ENCODE measurements at regions not wholly inside any gene's neighbourhood (a gene's known extent, or its start where the extent isn't known, plus 50 kb on each side); places are given as distances from the start of the nearest gene placed in this dataset.
"Not testable (repeated sequence)": the region's sequence is repeated elsewhere in the genome, so short reads cannot be mapped to it uniquely, and the experiment has no call there.

GRCh38 chrY:26167332-26167731 is 545.4 kb downstream of the CDY1 start:
- H3K4me1 Mint-ChIP-seq, H3K27ac Mint-ChIP-seq, H3K9me3 Mint-ChIP-seq, H3K36me3 Mint-ChIP-seq, H3K27me3 Mint-ChIP-seq, ATAC-seq, H3K4me3 Mint-ChIP-seq: not testable (repeated sequence)

- not testable (repeated sequence) for H3K27me3 Mint-ChIP-seq, H3K36me3 Mint-ChIP-seq, ATAC-seq, H3K27ac Mint-ChIP-seq, H3K4me3 Mint-ChIP-seq, H3K4me1 Mint-ChIP-seq, H3K9me3 Mint-ChIP-seq
Measured at GRCh38 chrY:26179326-26179725, 557.4 kb downstream of the CDY1 start.

GRCh38 chrY:26224974-26225373 is 603.1 kb downstream of the CDY1 start:
- H3K36me3 Mint-ChIP-seq, H3K27me3 Mint-ChIP-seq, ATAC-seq, H3K4me3 Mint-ChIP-seq, H3K4me1 Mint-ChIP-seq, H3K9me3 Mint-ChIP-seq, H3K27ac Mint-ChIP-seq: not testable (repeated sequence)

GRCh38 chrY:26225468-26225867 is 603.6 kb downstream of the CDY1 start:
- not testable (repeated sequence) for H3K27ac Mint-ChIP-seq, ATAC-seq, H3K36me3 Mint-ChIP-seq, H3K4me1 Mint-ChIP-seq, H3K27me3 Mint-ChIP-seq, H3K9me3 Mint-ChIP-seq, H3K4me3 Mint-ChIP-seq

GRCh38 chrY:26240944-26241343 is 619.0 kb downstream of the CDY1 start:
- H3K4me3 Mint-ChIP-seq, H3K36me3 Mint-ChIP-seq: not testable (repeated sequence)

GRCh38 chrY:26254262-26254661 is 632.3 kb downstream of the CDY1 start:
- not testable (repeated sequence) for H3K9me3 Mint-ChIP-seq, H3K36me3 Mint-ChIP-seq, H3K27me3 Mint-ChIP-seq, H3K4me1 Mint-ChIP-seq, H3K4me3 Mint-ChIP-seq, H3K27ac Mint-ChIP-seq, ATAC-seq

More at GRCh38 chrY:26240944-26241343, 619.0 kb downstream of the CDY1 start:
- not testable (repeated sequence) for H3K4me1 Mint-ChIP-seq, H3K27me3 Mint-ChIP-seq, H3K9me3 Mint-ChIP-seq, ATAC-seq, H3K27ac Mint-ChIP-seq

GRCh38 chrY:26265449-26265848 is 643.5 kb downstream of the CDY1 start:
- not testable (repeated sequence) for ATAC-seq, H3K36me3 Mint-ChIP-seq, H3K4me3 Mint-ChIP-seq, H3K27me3 Mint-ChIP-seq, H3K9me3 Mint-ChIP-seq, H3K4me1 Mint-ChIP-seq, H3K27ac Mint-ChIP-seq

GRCh38 chrY:26268421-26268820 is 646.5 kb downstream of the CDY1 start:
- H3K27me3 Mint-ChIP-seq, H3K4me3 Mint-ChIP-seq, H3K4me1 Mint-ChIP-seq, H3K36me3 Mint-ChIP-seq, H3K9me3 Mint-ChIP-seq, ATAC-seq, H3K27ac Mint-ChIP-seq: not testable (repeated sequence)

GRCh38 chrY:26268934-26269333 is 647.0 kb downstream of the CDY1 start:
- H3K27me3 Mint-ChIP-seq, H3K36me3 Mint-ChIP-seq, H3K4me1 Mint-ChIP-seq, H3K4me3 Mint-ChIP-seq, H3K27ac Mint-ChIP-seq, ATAC-seq, H3K9me3 Mint-ChIP-seq: not testable (repeated sequence)

GRCh38 chrY:26273089-26273488 is 651.2 kb downstream of the CDY1 start:
- ATAC-seq = not testable (repeated sequence)

GRCh38 chrY:26306046-26306445 is 684.1 kb downstream of the CDY1 start:
- not testable (repeated sequence) for ATAC-seq, H3K27me3 Mint-ChIP-seq, H3K9me3 Mint-ChIP-seq, H3K36me3 Mint-ChIP-seq, H3K4me3 Mint-ChIP-seq, H3K4me1 Mint-ChIP-seq, H3K27ac Mint-ChIP-seq

More at GRCh38 chrY:26273089-26273488, 651.2 kb downstream of the CDY1 start:
- not testable (repeated sequence) for H3K36me3 Mint-ChIP-seq, H3K4me1 Mint-ChIP-seq, H3K9me3 Mint-ChIP-seq, H3K27ac Mint-ChIP-seq, H3K4me3 Mint-ChIP-seq, H3K27me3 Mint-ChIP-seq

GRCh38 chrY:26306630-26307385 is 684.9 kb downstream of the CDY1 start:
- H3K4me1 Mint-ChIP-seq, H3K4me3 Mint-ChIP-seq, ATAC-seq, H3K27ac Mint-ChIP-seq, H3K27me3 Mint-ChIP-seq, H3K36me3 Mint-ChIP-seq, H3K9me3 Mint-ChIP-seq: not testable (repeated sequence)

- H3K27ac Mint-ChIP-seq, H3K36me3 Mint-ChIP-seq, H3K4me3 Mint-ChIP-seq, H3K4me1 Mint-ChIP-seq, H3K9me3 Mint-ChIP-seq, ATAC-seq, H3K27me3 Mint-ChIP-seq: not testable (repeated sequence)
Measured at GRCh38 chrY:26308308-26308707, 686.4 kb downstream of the CDY1 start.

GRCh38 chrY:26315065-26315464 is 693.1 kb downstream of the CDY1 start:
- not testable (repeated sequence) for ATAC-seq, H3K27me3 Mint-ChIP-seq, H3K36me3 Mint-ChIP-seq

GRCh38 chrY:26319488-26320202 is 697.7 kb downstream of the CDY1 start:
- ATAC-seq, H3K4me3 Mint-ChIP-seq, H3K27me3 Mint-ChIP-seq, H3K36me3 Mint-ChIP-seq, H3K27ac Mint-ChIP-seq, H3K9me3 Mint-ChIP-seq, H3K4me1 Mint-ChIP-seq: not testable (repeated sequence)

More at GRCh38 chrY:26315065-26315464, 693.1 kb downstream of the CDY1 start:
- not testable (repeated sequence) for H3K27ac Mint-ChIP-seq, H3K9me3 Mint-ChIP-seq, H3K4me1 Mint-ChIP-seq, H3K4me3 Mint-ChIP-seq

GRCh38 chrY:26322756-26323155 is 700.8 kb downstream of the CDY1 start:
- ATAC-seq, H3K4me3 Mint-ChIP-seq, H3K9me3 Mint-ChIP-seq, H3K36me3 Mint-ChIP-seq, H3K27me3 Mint-ChIP-seq, H3K4me1 Mint-ChIP-seq, H3K27ac Mint-ChIP-seq: not testable (repeated sequence)
